AG04450 (cell line): ENCODE measurements at regions not wholly inside any gene's neighbourhood (a gene's known extent, or its start where the extent isn't known, plus 50 kb on each side); places are given as distances from the start of the nearest gene placed in this dataset.

Experiments used
- CTCF ChIA-PET: fragments of 300-600, 350-600 bp; formaldehyde crosslinking; extraction: SDS; loops from one replicate; lab custom pipeline; 2022; ENCODE audit warnings: antibody characterized with exemption, inconsistent platforms; lab: Charles Lee
- POLR2A ChIA-PET: fragments of 350-600 bp; formaldehyde crosslinking; extraction: SDS; loops from one replicate; lab custom pipeline; 2021; ENCODE audit warnings: antibody characterized with exemption, inconsistent platforms; lab: Yijun Ruan, JAX
- DNase-seq: peaks from one replicate; pipeline ENCODE4 v3.0.0-alpha.2; 2011; ENCODE audit warnings: low read depth, low spot score
- H3K27ac ChIP-seq: one replicate; pipeline ENCODE4 v1.5.1; 2012; ENCODE audit warnings: low read depth, low read length, control low read depth
- H3K27me3 ChIP-seq: one replicate; pipeline ENCODE4 v1.6.0; 2012; ENCODE audit warnings: low read length; ENCODE audit not compliant: control insufficient read depth, insufficient read depth
- H3K4me3 ChIP-seq: 2 replicates; pipeline ENCODE4 v1.5.1; 2011; ENCODE audit warnings: mild to moderate bottlenecking, low read depth, low read length, control low read depth
- H3K9me3 ChIP-seq: 2 replicates; pipeline ENCODE4 v1.5.1; 2012; ENCODE audit warnings: low read length; ENCODE audit not compliant: control insufficient read depth, insufficient read depth
- CTCF ChIP-seq: IDR thresholded peaks from 2 replicates; pipeline ENCODE4 v1.5.1; 2011; ENCODE audit warnings: low read depth, low read length, control low read depth, inconsistent platforms

- H3K4me3 ChIP-seq = no peak overlapping the region
- no peaks in the 10 kb centered on the region for H3K9me3 ChIP-seq
- DNase-seq = no peak
- TF ChIP-seq CTCF = no peak
- H3K27ac ChIP-seq = no peak overlapping the region
- no peaks in the 10 kb centered on the region for H3K27me3 ChIP-seq
- ChIA-PET CTCF (interaction anchor here (0.6 to 4.0 kb wide), 3 partner anchors 12 to 249 kb away, joined by 3 to 36 read pairs (median 6); no protein-coding TSS in a partner anchor), POLR2A (no interaction called here)
Observed at GRCh38 chr14:100396266-100396795, 73.2 kb downstream of the SLC25A47 start.

- no peak for DNase-seq
- ChIA-PET CTCF (interaction anchor here (4.0 kb wide), 1 partner anchor 13 kb away, joined by 36 read pairs; no protein-coding TSS in a partner anchor), POLR2A (no interaction called here)
- no peaks in the 10 kb centered on the region for H3K27me3 ChIP-seq
- no peaks in the 10 kb centered on the region for H3K9me3 ChIP-seq
- TF ChIP-seq CTCF = no peak
- H3K27ac ChIP-seq = no peak overlapping the region
- no peak overlapping the region for H3K4me3 ChIP-seq
Observed at GRCh38 chr14:100397005-100397404, 73.9 kb downstream of the SLC25A47 start.

GRCh38 chr14:100398044-100398443 is 74.9 kb downstream of the SLC25A47 start:
- POLR2A ChIA-PET = no interaction called here
- DNase-seq = no peak
- CTCF ChIA-PET = interaction anchor here (1.4 to 3.0 kb wide), 3 partner anchors 13 to 247 kb away, joined by 6 to 13 read pairs (median 8); no protein-coding TSS in a partner anchor
- no peak overlapping the region for H3K4me3 ChIP-seq
- TF ChIP-seq CTCF = no peak
- no peaks in the 10 kb centered on the region for H3K27me3 ChIP-seq
- no peak overlapping the region for H3K27ac ChIP-seq
- no peaks in the 10 kb centered on the region for H3K9me3 ChIP-seq

GRCh38 chr14:100399052-100399849 is 76.1 kb downstream of the SLC25A47 start:
- no peaks in the 10 kb centered on the region for H3K27me3 ChIP-seq
- H3K9me3 ChIP-seq = no peaks in the 10 kb centered on the region
- ChIA-PET CTCF (interaction anchor here (0.9 to 3.0 kb wide), 4 partner anchors 12 to 246 kb away, joined by 3 to 13 read pairs (median 7); no protein-coding TSS in a partner anchor), POLR2A (interaction anchor here (0.7 kb wide), 1 partner anchor 9 kb away, joined by 3 read pairs; no protein-coding TSS in a partner anchor)
- no peak overlapping the region for H3K4me3 ChIP-seq
- DNase-seq = no peak
- H3K27ac ChIP-seq = no peak overlapping the region
- no peak for TF ChIP-seq CTCF

GRCh38 chr14:100400115-100400514 is 77.0 kb downstream of the SLC25A47 start:
- CTCF ChIA-PET = interaction anchor here (0.9 to 3.0 kb wide), 2 partner anchors 13 to 17 kb away, joined by 3 to 13 read pairs; no protein-coding TSS in a partner anchor
- no peaks in the 10 kb centered on the region for H3K27me3 ChIP-seq
- TF ChIP-seq CTCF = no peak
- no peak overlapping the region for H3K4me3 ChIP-seq
- H3K27ac ChIP-seq = no peak overlapping the region
- POLR2A ChIA-PET = no interaction called here
- H3K9me3 ChIP-seq = no peaks in the 10 kb centered on the region
- no peak for DNase-seq
